ENCODE measurements at regions not wholly inside any gene's neighbourhood (a gene's known extent, or its start where the extent isn't known, plus 50 kb on each side); places are given as distances from the start of the nearest gene placed in this dataset.
"Not testable (repeated sequence)": the region's sequence is repeated elsewhere in the genome, so short reads cannot be mapped to it uniquely, and the experiment has no call there.

- no peak overlapping the region for H3K4me3 ChIP-seq (ENCODE audit: low read depth, low read length)
- no peak for DNase-seq (ENCODE audit: low read depth)
- TF ChIP-seq CTCF (IDR thresholded peaks at IDR 0.05; ENCODE audit: low read depth, low read length) = no peak
Measured at GRCh38 chr4:37555322-37555721, 130.9 kb downstream of the RELL1 start.

GRCh38 chr4:37549866-37550265 lies 136.3 kb downstream of the RELL1 start:
- H3K4me3 ChIP-seq (ENCODE audit: low read depth, low read length); DNase-seq (ENCODE audit: low read depth): not testable (repeated sequence)

GRCh38 chr4:37549041-37549440 lies 137.1 kb downstream of the RELL1 start:
- no peak for DNase-seq (ENCODE audit: low read depth)
- H3K4me3 ChIP-seq (ENCODE audit: low read depth, low read length) = no peak overlapping the region
- TF ChIP-seq MAX (IDR thresholded peaks at IDR 0.05; ENCODE audit: low read depth, low read length) = no peak
- no peak for TF ChIP-seq MYC (IDR thresholded peaks at IDR 0.05; ENCODE audit: low read depth, low read length)
- TF ChIP-seq POLR2A (IDR thresholded peaks at IDR 0.05; ENCODE audit: extremely low read depth, insufficient read length) = no peak
- no peak for TF ChIP-seq CTCF (IDR thresholded peaks at IDR 0.05; ENCODE audit: low read depth, low read length)

- no peak for TF ChIP-seq MYC (IDR thresholded peaks at IDR 0.05; ENCODE audit: low read depth, low read length)
- TF ChIP-seq MAX (IDR thresholded peaks at IDR 0.05; ENCODE audit: low read depth, low read length) = no peak
- no peak for TF ChIP-seq POLR2A (IDR thresholded peaks at IDR 0.05; ENCODE audit: extremely low read depth, insufficient read length)
- DNase-seq (ENCODE audit: low read depth) = no peak
- H3K4me3 ChIP-seq (ENCODE audit: low read depth, low read length) = no peak overlapping the region
Measured at GRCh38 chr4:37546586-37546985, 139.6 kb downstream of the RELL1 start.

- DNase-seq (ENCODE audit: low read depth) = no peak
- H3K4me3 ChIP-seq (ENCODE audit: low read depth, low read length) = no peak overlapping the region
- TF ChIP-seq POLR2A (IDR thresholded peaks at IDR 0.05; ENCODE audit: extremely low read depth, insufficient read length) = no peak
- TF ChIP-seq MYC (IDR thresholded peaks at IDR 0.05; ENCODE audit: low read depth, low read length) = no peak
- no peak for TF ChIP-seq CTCF (IDR thresholded peaks at IDR 0.05; ENCODE audit: low read depth, low read length)
- TF ChIP-seq MAX (IDR thresholded peaks at IDR 0.05; ENCODE audit: low read depth, low read length) = no peak
Measured at GRCh38 chr4:37542706-37543105, 143.5 kb downstream of the RELL1 start.

- TF ChIP-seq MAX (IDR thresholded peaks at IDR 0.05; ENCODE audit: low read depth, low read length) = no peak
- no peak for TF ChIP-seq CTCF (IDR thresholded peaks at IDR 0.05; ENCODE audit: low read depth, low read length)
- no peak for TF ChIP-seq POLR2A (IDR thresholded peaks at IDR 0.05; ENCODE audit: extremely low read depth, insufficient read length)
- no peak for TF ChIP-seq MYC (IDR thresholded peaks at IDR 0.05; ENCODE audit: low read depth, low read length)
- no peak overlapping the region for H3K4me3 ChIP-seq (ENCODE audit: low read depth, low read length)
- no peak for DNase-seq (ENCODE audit: low read depth)
Measured at GRCh38 chr4:37541956-37542355, 144.2 kb downstream of the RELL1 start.

- TF ChIP-seq MAX (IDR thresholded peaks at IDR 0.05; ENCODE audit: low read depth, low read length) (no peak), MYC (IDR thresholded peaks at IDR 0.05; ENCODE audit: low read depth, low read length) (no peak), CTCF (IDR thresholded peaks at IDR 0.05; ENCODE audit: low read depth, low read length) (no peak), POLR2A (IDR thresholded peaks at IDR 0.05; ENCODE audit: extremely low read depth, insufficient read length) (no peak)
- DNase-seq (ENCODE audit: low read depth) = no peak
- H3K4me3 ChIP-seq (ENCODE audit: low read depth, low read length) = no peak overlapping the region
Measured at GRCh38 chr4:37540486-37540885, 145.7 kb downstream of the RELL1 start.
